GM10248 (cell line): ENCODE measurements at regions not wholly inside any gene's neighbourhood (a gene's known extent, or its start where the extent isn't known, plus 50 kb on each side); places are given as distances from the start of the nearest gene placed in this dataset.
A peak's percentile ranks its signal among the peaks of the same experiment; 100 is the strongest.

ENCODE experiments used
- CTCF ChIA-PET: fragments of 300-600 bp; sonication (Branson Sonifier 250); formaldehyde crosslinking; extraction: SDS; loops from one replicate; lab custom pipeline; 2021; ENCODE audit warnings: antibody characterized with exemption; lab: Yijun Ruan, JAX
- POLR2A ChIA-PET: fragments of 350-650 bp; sonication (Branson Sonifier 250); formaldehyde crosslinking; extraction: SDS; loops from one replicate; lab custom pipeline; 2020; ENCODE audit warnings: antibody characterized with exemption; lab: Yijun Ruan, JAX
- DNase-seq: peaks from one replicate; pipeline ENCODE4 v3.0.0; 2012; ENCODE audit errors: extremely low spot score
- TF ChIP-seq, protein P1 (sequence below): IDR thresholded peaks from 2 replicates; pipeline ENCODE4 v1.5.1; 2012; ENCODE audit warnings: mild to moderate bottlenecking, low read depth; ENCODE audit errors: extremely low read depth, missing control alignments, control extremely low read depth

DNA sequence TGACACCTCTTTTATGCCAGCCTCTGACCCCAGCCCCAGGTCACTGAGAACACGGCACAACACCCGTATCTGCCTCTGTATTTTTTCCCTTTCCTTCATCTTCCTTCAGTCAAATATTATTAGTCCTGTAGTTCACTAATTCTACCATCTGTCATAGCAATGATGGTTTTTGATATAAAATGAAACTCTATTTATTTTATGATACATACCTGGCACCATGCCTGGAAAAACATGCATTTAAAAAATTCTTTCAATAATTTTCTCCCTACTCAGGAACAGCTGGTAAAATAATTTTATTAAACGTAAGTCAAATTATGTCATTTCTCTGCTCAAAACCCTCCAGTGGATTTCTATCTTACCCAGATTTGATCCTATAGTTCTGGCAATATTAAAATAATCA lies 224.7 kb downstream of the CDH7 start:
- ChIA-PET CTCF (no interaction called here), POLR2A (no interaction called here)
- TF ChIP-seq, protein P1, sequence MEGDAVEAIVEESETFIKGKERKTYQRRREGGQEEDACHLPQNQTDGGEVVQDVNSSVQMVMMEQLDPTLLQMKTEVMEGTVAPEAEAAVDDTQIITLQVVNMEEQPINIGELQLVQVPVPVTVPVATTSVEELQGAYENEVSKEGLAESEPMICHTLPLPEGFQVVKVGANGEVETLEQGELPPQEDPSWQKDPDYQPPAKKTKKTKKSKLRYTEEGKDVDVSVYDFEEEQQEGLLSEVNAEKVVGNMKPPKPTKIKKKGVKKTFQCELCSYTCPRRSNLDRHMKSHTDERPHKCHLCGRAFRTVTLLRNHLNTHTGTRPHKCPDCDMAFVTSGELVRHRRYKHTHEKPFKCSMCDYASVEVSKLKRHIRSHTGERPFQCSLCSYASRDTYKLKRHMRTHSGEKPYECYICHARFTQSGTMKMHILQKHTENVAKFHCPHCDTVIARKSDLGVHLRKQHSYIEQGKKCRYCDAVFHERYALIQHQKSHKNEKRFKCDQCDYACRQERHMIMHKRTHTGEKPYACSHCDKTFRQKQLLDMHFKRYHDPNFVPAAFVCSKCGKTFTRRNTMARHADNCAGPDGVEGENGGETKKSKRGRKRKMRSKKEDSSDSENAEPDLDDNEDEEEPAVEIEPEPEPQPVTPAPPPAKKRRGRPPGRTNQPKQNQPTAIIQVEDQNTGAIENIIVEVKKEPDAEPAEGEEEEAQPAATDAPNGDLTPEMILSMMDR, result no peak
- no peak for DNase-seq

DNA sequence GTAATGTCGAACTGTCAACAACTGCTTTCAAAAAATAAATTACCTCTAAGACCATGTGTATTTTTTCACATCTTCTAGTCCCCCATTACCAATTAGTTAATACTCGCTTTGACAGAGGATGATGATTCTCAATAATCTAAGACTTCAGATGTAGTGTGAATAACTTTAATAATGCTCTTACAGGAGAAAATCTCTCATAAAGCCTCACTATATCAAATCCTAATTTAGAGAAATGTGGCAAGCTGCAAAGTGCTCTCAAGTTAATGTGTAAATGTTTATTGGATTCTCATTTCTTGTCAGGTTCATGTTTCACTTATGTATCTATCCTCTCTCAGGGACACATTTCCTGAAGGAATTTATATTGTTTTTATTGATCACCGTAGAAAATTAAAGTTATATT lies 223.9 kb downstream of the CDH7 start:
- no peak for DNase-seq
- ChIA-PET POLR2A (no interaction called here), CTCF (interaction anchor here (1.5 kb wide), 1 partner anchor 15 kb away, joined by 4 read pairs; no protein-coding TSS in a partner anchor)
- TF ChIP-seq, protein P1, result no peak

DNA sequence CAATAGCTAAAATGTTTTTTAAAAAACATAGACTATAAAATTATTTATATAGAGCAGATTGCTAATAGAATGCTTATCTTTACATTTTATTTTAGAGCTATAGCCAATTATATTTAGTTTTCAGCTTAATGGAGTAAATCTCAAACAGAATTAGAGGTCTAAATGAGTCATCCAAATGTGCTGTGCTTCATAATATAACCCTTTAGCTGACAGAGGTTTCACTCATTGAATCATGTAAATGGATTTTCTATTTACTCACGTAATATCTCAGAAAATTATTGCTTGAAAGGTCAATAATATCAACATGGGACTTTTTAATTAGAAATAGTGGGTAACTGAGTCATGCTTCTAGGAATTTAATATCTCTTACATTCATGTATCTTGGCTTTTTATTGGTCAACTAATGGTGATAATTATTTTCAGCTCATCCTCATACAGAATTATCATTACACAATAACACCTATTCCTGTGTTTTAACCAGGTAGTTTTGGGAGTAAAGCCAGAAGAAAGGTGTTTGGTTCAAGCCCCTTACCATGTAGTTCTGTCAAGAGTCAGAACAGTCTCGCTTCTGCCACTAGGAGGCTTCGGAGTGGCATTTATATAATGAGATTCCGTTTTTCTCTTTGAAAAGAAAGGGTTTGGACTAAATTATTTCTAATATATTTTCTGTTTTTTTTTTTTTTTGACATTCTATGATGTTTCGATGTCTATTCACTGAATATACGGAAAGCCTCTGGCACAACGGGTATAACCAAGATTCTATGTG lies 217.6 kb downstream of the CDH7 start:
- TF ChIP-seq, protein P1, result peak; percentile 9
- CTCF ChIA-PET, result interaction anchor here (0.7 kb wide), 1 partner anchor 8 kb away, joined by 3 read pairs; no protein-coding TSS in a partner anchor
- no peak for DNase-seq
- POLR2A ChIA-PET, result no interaction called here

DNA sequence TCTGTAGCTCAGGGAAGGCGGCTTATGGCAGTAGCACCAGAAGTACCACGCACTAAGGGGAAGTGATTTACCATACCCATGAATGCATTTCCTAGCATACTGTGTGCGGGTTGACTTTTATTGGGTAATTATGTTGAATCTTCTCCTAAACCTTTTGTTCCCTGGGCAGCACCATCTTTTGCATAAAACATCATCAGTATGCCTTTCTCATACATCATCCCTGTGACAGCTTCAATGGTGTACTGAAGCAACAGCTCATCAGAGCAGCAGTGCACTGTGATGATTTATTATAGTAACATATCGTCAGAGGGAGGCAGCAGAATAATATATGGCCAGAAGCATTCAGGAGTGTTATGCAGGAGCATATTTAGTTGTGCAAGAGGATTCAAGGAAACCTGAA lies 204.9 kb downstream of the CDH7 start:
- POLR2A ChIA-PET, result no interaction called here
- no peak for DNase-seq
- CTCF ChIA-PET, result no interaction called here
- TF ChIP-seq, protein P1, result no peak

DNA sequence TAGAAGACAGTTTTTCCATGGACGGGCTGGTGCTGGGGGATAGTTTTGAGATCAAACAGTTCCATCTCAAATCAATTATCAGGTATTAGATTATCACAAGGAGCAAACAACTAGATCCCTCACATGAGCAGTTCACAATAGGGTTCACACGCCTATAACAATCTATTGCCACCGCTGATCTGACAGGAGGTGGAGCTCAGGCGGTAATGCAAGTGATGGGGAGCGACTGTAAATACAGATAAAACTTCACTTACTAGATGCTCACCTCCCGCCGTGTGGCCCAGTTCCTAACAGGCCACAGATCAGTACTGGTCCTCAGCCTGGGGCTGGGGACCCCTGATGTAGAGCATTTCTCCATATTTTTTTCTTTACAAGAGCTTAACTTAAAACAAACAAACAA lies 203.6 kb downstream of the CDH7 start:
- POLR2A ChIA-PET, result no interaction called here
- CTCF ChIA-PET, result interaction anchor here (1.0 kb wide), 1 partner anchor 19 kb away, joined by 3 read pairs; no protein-coding TSS in a partner anchor
- DNase-seq, result no peak
- TF ChIP-seq, protein P1, result no peak

DNA sequence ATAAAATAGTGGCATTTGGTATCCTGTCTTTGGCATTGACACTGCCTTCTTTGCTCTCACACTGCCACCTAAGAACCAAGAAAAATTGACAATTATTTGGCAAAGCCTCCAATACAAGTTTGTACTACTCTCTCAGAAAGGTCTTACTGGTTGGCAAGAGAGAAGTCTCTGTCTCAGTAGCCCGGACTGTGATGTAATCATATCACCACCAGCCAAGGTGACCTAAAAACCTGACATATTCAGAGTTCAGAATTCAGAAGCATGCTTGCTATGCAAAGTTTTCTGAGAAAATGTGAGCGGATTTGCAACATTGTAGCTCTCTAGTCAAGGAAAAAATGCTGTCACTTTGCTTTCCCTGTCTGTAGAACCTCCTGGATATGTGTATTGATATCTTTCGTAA lies 196.0 kb downstream of the CDH7 start:
- ChIA-PET CTCF (no interaction called here), POLR2A (no interaction called here)
- no peak for DNase-seq
- TF ChIP-seq, protein P1, result no peak
